PC-9 (cell line): ENCODE measurements at regions not wholly inside any gene's neighbourhood (a gene's known extent, or its start where the extent isn't known, plus 50 kb on each side); places are given as distances from the start of the nearest gene placed in this dataset.

Experiments
- EZH2 ChIP-seq: fragments of 200-600 bp; sonication (generic); IDR thresholded peaks from 2 replicates; pipeline ENCODE4 v1.8.0; 2017; ENCODE audit warnings: antibody characterized with exemption, low read depth
- TF ChIP-seq, protein P1 (sequence below): fragments of 200-600 bp; sonication (generic); conservative IDR thresholded peaks from 2 replicates; pipeline ENCODE4 v1.6.1; 2017; ENCODE audit warnings: mixed run types, antibody characterized with exemption, mild to moderate bottlenecking, moderate library complexity

DNA sequence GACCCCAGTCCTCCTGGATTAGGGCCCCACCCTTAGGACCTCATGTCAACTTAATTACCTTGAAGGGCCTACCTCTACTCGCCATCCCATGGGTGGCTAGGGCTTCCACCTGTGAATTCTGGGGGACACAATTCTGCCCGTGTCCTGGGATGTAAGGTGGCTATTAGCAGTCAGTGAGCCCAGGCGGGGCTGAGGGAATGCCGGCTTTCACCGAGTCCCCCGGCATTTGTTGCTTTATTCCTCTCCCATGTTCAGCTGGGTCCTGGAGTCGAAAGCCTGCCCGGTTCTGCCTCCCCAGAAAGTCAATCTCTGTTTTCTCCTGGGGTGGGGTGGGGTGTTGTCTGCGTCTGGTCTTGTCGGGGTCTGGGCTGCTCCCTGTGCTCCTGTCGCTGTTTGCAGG, 125.6 kb downstream of the GLRX3 start:
- TF ChIP-seq, protein P1, sequence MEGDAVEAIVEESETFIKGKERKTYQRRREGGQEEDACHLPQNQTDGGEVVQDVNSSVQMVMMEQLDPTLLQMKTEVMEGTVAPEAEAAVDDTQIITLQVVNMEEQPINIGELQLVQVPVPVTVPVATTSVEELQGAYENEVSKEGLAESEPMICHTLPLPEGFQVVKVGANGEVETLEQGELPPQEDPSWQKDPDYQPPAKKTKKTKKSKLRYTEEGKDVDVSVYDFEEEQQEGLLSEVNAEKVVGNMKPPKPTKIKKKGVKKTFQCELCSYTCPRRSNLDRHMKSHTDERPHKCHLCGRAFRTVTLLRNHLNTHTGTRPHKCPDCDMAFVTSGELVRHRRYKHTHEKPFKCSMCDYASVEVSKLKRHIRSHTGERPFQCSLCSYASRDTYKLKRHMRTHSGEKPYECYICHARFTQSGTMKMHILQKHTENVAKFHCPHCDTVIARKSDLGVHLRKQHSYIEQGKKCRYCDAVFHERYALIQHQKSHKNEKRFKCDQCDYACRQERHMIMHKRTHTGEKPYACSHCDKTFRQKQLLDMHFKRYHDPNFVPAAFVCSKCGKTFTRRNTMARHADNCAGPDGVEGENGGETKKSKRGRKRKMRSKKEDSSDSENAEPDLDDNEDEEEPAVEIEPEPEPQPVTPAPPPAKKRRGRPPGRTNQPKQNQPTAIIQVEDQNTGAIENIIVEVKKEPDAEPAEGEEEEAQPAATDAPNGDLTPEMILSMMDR, result no peak
- TF ChIP-seq EZH2, result no peak
